Liver (tissue), 8 donors: ENCODE measurements at regions not wholly inside any gene's neighbourhood (a gene's known extent, or its start where the extent isn't known, plus 50 kb on each side); places are given as distances from the start of the nearest gene placed in this dataset.

ENCODE experiments used
- DNase-seq: peaks from one replicate; pipeline ENCODE4 v3.0.0-alpha.2; 2017; ENCODE audit warnings: low spot score
- H3K27ac ChIP-seq, 2 donors: one replicate each; pipeline ENCODE4 v1.7.0; 2013; ENCODE audit warnings: inconsistent platforms in 2 of 2, low read length in 2 of 2, control low read depth in 1 of 2, low read depth in 1 of 2, mild to moderate bottlenecking in 1 of 2
- H3K27me3 ChIP-seq, 4 donors: one replicate each; pipeline versions ENCODE4 v1.6.1 to v1.7.0; 2013; ENCODE audit warnings: low read length in 3 of 4, inconsistent platforms in 1 of 4, mild to moderate bottlenecking in 1 of 4, moderate library complexity in 1 of 4; ENCODE audit not compliant: control insufficient read depth in 4 of 4, insufficient read depth in 4 of 4
- H3K36me3 ChIP-seq, 4 donors: one replicate each; pipeline versions ENCODE4 v1.6.1 to v1.7.0; 2013; ENCODE audit warnings: low read length in 3 of 4, mild to moderate bottlenecking in 3 of 4, low read depth in 1 of 4, moderate library complexity in 1 of 4; ENCODE audit not compliant: control insufficient read depth in 4 of 4, insufficient read depth in 3 of 4
- H3K4me1 ChIP-seq, 4 donors: one replicate each; pipeline versions ENCODE4 v1.6.1 to v1.7.0; 2013; ENCODE audit warnings: low read length in 3 of 4, mild to moderate bottlenecking in 3 of 4, moderate library complexity in 1 of 4; ENCODE audit not compliant: control insufficient read depth in 4 of 4, insufficient read depth in 4 of 4
- H3K4me3 ChIP-seq, 3 donors: one replicate each; pipeline versions ENCODE4 v1.6.1 to v1.7.0; 2013; ENCODE audit warnings: low read length in 3 of 3, control low read depth in 1 of 3, low read depth in 1 of 3, mild to moderate bottlenecking in 1 of 3
- H3K9ac ChIP-seq, 2 donors: one replicate each; pipeline ENCODE4 v1.7.0; 2013; ENCODE audit warnings: low read length in 2 of 2, mild to moderate bottlenecking in 2 of 2, moderate library complexity in 2 of 2, control low read depth in 1 of 2, low read depth in 1 of 2
- H3K9me3 ChIP-seq, 4 donors: one replicate each; pipeline versions ENCODE4 v1.6.1 to v1.7.0; 2013; ENCODE audit warnings: low read length in 3 of 4; ENCODE audit not compliant: control insufficient read depth in 4 of 4
- EGR1 ChIP-seq, 2 donors: IDR thresholded peaks; 2 replicates each; pipeline ENCODE4 v1.6.1; 2016 to 2018; ENCODE audit warnings: antibody characterized with exemption in 2 of 2, low read depth in 2 of 2
- FOXA1 ChIP-seq: IDR thresholded peaks from 2 replicates; pipeline ENCODE4 v1.6.1; 2016; ENCODE audit warnings: antibody characterized with exemption
- FOXA2 ChIP-seq: IDR thresholded peaks from 2 replicates; pipeline ENCODE4 v1.6.1; 2016; ENCODE audit warnings: antibody characterized with exemption
- GABPA ChIP-seq, 2 donors: IDR thresholded peaks in 1 of 2; conservative IDR thresholded peaks in 1 of 2; 2 replicates each; pipeline ENCODE4 v1.6.1; 2016; ENCODE audit warnings: antibody characterized with exemption in 2 of 2, mild to moderate bottlenecking in 1 of 2, moderate library complexity in 1 of 2
- HNF4A ChIP-seq, 2 donors: conservative IDR thresholded peaks; 2 replicates each; pipeline ENCODE4 v1.6.1; 2016; ENCODE audit warnings: antibody characterized with exemption in 2 of 2, mild to moderate bottlenecking in 2 of 2
- HNF4G ChIP-seq: IDR thresholded peaks from 2 replicates; pipeline ENCODE4 v1.6.1; 2016; ENCODE audit warnings: antibody characterized with exemption
- JUND ChIP-seq, 2 donors: IDR thresholded peaks; 2 replicates each; pipeline ENCODE4 v1.6.1; 2016; ENCODE audit warnings: antibody characterized with exemption in 2 of 2
- NR2F2 ChIP-seq: IDR thresholded peaks from 2 replicates; pipeline ENCODE4 v1.6.1; 2016; ENCODE audit warnings: antibody characterized with exemption
- RAD21 ChIP-seq, 2 donors: IDR thresholded peaks; 2 replicates each; pipeline ENCODE4 v1.6.1; 2016; ENCODE audit warnings: antibody characterized with exemption in 2 of 2, mild to moderate bottlenecking in 2 of 2
- SP1 ChIP-seq: IDR thresholded peaks from 2 replicates; pipeline ENCODE4 v1.6.1; 2018; ENCODE audit warnings: antibody characterized with exemption, mild to moderate bottlenecking
- TAF1 ChIP-seq: conservative IDR thresholded peaks from 2 replicates; pipeline ENCODE4 v1.6.1; 2016; ENCODE audit warnings: antibody characterized with exemption, mild to moderate bottlenecking
- YY1 ChIP-seq: IDR thresholded peaks from 2 replicates; pipeline ENCODE4 v1.6.1; 2016; ENCODE audit warnings: antibody characterized with exemption, mild to moderate bottlenecking
- WGBS: extraction: QIAGEN DNeasy Blood & Tissue Kit; methylation state at CpG from one replicate; pipeline ENCODE4 v1.1.7; 2013; 5-methylcytosine and 5-hydroxymethylcytosine counted together
- TF ChIP-seq, protein P1 (sequence below): IDR thresholded peaks from 2 replicates; pipeline ENCODE4 v1.6.1; 2016; ENCODE audit warnings: antibody characterized with exemption
- TF ChIP-seq, protein P2 (sequence below): IDR thresholded peaks from 2 replicates; pipeline ENCODE4 v1.6.1; 2016; ENCODE audit warnings: antibody characterized with exemption
- TF ChIP-seq, protein P3 (sequence below): IDR thresholded peaks from 2 replicates; pipeline ENCODE4 v1.6.1; 2016; ENCODE audit warnings: antibody characterized with exemption
- TF ChIP-seq, protein P4 (sequence below): fragments of 150-350 bp; IDR thresholded peaks from 2 replicates; pipeline ENCODE4 v1.5.1; 2017; ENCODE audit warnings: improper control_type of control experiment, low read depth, low read length; ENCODE audit not compliant: missing input control
- donor health status: healthy.
- donor health status: healthy.
- donor health status: healthy.
- donor health status: healthy.
- donor health status: healthy.

DNA sequence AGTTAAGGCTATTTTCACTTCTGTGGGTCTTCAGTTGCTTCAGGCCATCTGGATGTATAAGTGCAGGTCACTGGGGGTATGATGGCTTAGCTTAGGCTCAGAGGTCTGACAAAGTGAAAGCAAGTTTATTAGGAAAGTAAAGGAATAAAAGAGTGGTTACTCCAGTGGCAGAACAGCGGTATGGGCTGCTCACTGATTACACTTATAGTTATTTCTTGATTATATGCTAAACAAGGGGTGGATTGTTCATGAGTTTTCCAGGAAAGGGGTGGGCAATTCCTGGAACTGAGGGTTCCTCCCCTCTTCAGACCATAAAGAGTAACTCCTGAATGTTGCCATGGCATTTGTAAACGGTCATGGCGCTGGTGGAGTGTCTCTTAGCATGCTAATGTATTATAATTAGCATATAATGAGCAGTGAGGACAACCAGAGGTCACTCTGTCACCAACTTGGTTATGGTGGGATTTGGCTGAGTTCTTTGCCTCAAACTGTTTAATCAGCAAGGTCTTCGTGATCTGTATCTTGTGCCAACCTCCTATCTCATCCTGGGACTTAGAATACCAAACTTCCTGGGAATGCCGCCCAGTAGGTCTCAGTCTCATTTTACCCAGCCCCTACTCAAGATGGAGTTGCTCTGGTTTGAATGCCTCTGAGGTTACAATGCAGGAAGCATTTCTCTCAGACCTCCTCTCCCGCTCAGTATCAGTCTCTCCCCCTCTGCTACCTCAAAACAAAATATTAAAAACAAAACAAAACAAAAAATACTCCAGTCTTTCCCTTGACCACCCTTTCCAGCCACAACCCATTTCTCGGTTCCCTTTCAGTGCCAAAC lies 71.3 kb upstream of the SLC22A11 start:
- Histone ChIP-seq H3K36me3 (no peaks in the 10 kb centered on the region), H3K9ac (no peak overlapping the region), H3K27ac (no peak overlapping the region), H3K27me3 (peaks cover 0 to 5% (median 1%) of the 10 kb centered on the region in 4 donors), H3K4me3 (no peak overlapping the region), H3K4me1 (no peaks in the 10 kb centered on the region), H3K9me3 (no peaks in the 10 kb centered on the region)
- no peak for DNase-seq
- WGBS, result 62% methylated on average over 7 of the region's 7 CpGs
- TF ChIP-seq, protein P1, sequence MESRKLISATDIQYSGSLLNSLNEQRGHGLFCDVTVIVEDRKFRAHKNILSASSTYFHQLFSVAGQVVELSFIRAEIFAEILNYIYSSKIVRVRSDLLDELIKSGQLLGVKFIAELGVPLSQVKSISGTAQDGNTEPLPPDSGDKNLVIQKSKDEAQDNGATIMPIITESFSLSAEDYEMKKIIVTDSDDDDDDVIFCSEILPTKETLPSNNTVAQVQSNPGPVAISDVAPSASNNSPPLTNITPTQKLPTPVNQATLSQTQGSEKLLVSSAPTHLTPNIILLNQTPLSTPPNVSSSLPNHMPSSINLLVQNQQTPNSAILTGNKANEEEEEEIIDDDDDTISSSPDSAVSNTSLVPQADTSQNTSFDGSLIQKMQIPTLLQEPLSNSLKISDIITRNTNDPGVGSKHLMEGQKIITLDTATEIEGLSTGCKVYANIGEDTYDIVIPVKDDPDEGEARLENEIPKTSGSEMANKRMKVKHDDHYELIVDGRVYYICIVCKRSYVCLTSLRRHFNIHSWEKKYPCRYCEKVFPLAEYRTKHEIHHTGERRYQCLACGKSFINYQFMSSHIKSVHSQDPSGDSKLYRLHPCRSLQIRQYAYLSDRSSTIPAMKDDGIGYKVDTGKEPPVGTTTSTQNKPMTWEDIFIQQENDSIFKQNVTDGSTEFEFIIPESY, result no peak
- TF ChIP-seq, protein P2, sequence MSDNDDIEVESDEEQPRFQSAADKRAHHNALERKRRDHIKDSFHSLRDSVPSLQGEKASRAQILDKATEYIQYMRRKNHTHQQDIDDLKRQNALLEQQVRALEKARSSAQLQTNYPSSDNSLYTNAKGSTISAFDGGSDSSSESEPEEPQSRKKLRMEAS, result no peak
- no peak for TF ChIP-seq TAF1
- TF ChIP-seq RAD21 (IDR thresholded peaks at IDR 0.05), result no peak
- no peak for TF ChIP-seq FOXA1
- TF ChIP-seq JUND (IDR thresholded peaks at IDR 0.05), result no peak
- no peak for TF ChIP-seq GABPA (IDR thresholded peaks at IDR 0.05 in 1 of 2, conservative IDR thresholded peaks at IDR 0.05 in 1 of 2)
- TF ChIP-seq SP1, result no peak
- no peak for TF ChIP-seq EGR1 (IDR thresholded peaks at IDR 0.05; ENCODE audit: low read depth in 2 of 2)
- no peak for TF ChIP-seq HNF4G
- TF ChIP-seq YY1, result no peak
- TF ChIP-seq, protein P3, sequence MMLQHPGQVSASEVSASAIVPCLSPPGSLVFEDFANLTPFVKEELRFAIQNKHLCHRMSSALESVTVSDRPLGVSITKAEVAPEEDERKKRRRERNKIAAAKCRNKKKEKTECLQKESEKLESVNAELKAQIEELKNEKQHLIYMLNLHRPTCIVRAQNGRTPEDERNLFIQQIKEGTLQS, result no peak
- no peak for TF ChIP-seq NR2F2
- no peak for TF ChIP-seq FOXA2
- TF ChIP-seq, protein P4, sequence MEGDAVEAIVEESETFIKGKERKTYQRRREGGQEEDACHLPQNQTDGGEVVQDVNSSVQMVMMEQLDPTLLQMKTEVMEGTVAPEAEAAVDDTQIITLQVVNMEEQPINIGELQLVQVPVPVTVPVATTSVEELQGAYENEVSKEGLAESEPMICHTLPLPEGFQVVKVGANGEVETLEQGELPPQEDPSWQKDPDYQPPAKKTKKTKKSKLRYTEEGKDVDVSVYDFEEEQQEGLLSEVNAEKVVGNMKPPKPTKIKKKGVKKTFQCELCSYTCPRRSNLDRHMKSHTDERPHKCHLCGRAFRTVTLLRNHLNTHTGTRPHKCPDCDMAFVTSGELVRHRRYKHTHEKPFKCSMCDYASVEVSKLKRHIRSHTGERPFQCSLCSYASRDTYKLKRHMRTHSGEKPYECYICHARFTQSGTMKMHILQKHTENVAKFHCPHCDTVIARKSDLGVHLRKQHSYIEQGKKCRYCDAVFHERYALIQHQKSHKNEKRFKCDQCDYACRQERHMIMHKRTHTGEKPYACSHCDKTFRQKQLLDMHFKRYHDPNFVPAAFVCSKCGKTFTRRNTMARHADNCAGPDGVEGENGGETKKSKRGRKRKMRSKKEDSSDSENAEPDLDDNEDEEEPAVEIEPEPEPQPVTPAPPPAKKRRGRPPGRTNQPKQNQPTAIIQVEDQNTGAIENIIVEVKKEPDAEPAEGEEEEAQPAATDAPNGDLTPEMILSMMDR, result no peak
- TF ChIP-seq HNF4A (conservative IDR thresholded peaks at IDR 0.05), result no peak

DNA sequence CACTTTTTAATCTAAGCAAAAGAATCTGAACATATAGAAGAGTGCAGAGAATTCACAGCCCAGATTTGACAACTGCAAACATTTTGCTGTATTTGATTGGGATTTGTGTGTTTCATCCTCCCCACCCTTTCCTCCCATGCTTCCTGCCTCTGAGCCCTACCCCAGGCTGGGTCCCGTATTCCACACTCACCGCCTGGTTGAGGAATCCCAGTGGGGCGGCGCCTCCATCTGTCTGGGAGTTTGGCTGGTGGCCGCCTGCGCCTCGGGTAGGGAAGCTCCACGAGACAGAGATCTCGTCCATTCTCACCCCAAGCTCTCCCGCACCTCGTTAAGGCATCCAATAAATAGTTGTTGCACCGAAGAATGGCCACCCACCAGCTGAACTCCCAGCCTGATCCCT lies 70.7 kb upstream of the SLC22A11 start:
- H3K36me3 ChIP-seq, result no peaks in the 10 kb centered on the region
- WGBS, result 58% methylated on average over 12 of the region's 12 CpGs
- peaks cover 0 to 5% (median 2%) of the 10 kb centered on the region in 4 donors for H3K27me3 ChIP-seq

More for the DNA sequence above, 70.7 kb upstream of the SLC22A11 start:
- Histone ChIP-seq H3K4me1 (no peaks in the 10 kb centered on the region), H3K27ac (no peak overlapping the region), H3K4me3 (no peak overlapping the region), H3K9me3 (no peaks in the 10 kb centered on the region), H3K9ac (no peak overlapping the region)
- DNase-seq, result no peak
- TF ChIP-seq SP1, result no peak
- no peak for TF ChIP-seq YY1
- TF ChIP-seq EGR1 (IDR thresholded peaks at IDR 0.05; ENCODE audit: low read depth in 2 of 2), result no peak
- no peak for TF ChIP-seq TAF1
